Astrocyte (in vitro differentiated cells and primary cell): ENCODE measurements at regions not wholly inside any gene's neighbourhood (a gene's known extent, or its start where the extent isn't known, plus 50 kb on each side); places are given as distances from the start of the nearest gene placed in this dataset.

Source experiments
- DNase-seq: peaks from one replicate; pipeline ENCODE4 v3.0.0-alpha.2; 2010; ENCODE audit warnings: low read depth
- FAIRE-seq: peaks from 2 replicates; lab custom pipeline; 2011; peaks lifted over from hg19 to GRCh38; lab: Jason Lieb, UNC
- H2AFZ ChIP-seq: 2 replicates; pipeline ENCODE4 v1.6.0; 2012; ENCODE audit warnings: low read depth, low read length, inconsistent platforms
- H3K27ac ChIP-seq: 2 replicates; pipeline ENCODE4 v1.5.1; 2011; ENCODE audit warnings: low read depth, low read length, inconsistent platforms
- H3K27me3 ChIP-seq: 2 replicates; pipeline ENCODE4 v1.6.0; 2011; ENCODE audit warnings: low read length, inconsistent platforms; ENCODE audit not compliant: insufficient read depth
- H3K36me3 ChIP-seq: 2 replicates; pipeline ENCODE4 v1.5.1; 2011; ENCODE audit warnings: low read length, inconsistent platforms; ENCODE audit not compliant: insufficient read depth
- H3K4me1 ChIP-seq: 2 replicates; pipeline ENCODE4 v1.5.1; 2011; ENCODE audit warnings: low read length, inconsistent platforms; ENCODE audit not compliant: insufficient read depth
- H3K4me2 ChIP-seq: 2 replicates; pipeline ENCODE4 v1.6.0; 2012; ENCODE audit warnings: low read length, inconsistent platforms
- H3K4me3 ChIP-seq: 2 replicates; pipeline ENCODE4 v1.5.1; 2011; ENCODE audit warnings: low read depth, mild to moderate bottlenecking, low read length, inconsistent platforms; ENCODE audit not compliant: insufficient read depth
- H3K79me2 ChIP-seq: 2 replicates; pipeline ENCODE4 v1.6.0; 2012; ENCODE audit warnings: mild to moderate bottlenecking, low read length, inconsistent platforms; ENCODE audit not compliant: insufficient read depth
- H3K9ac ChIP-seq: 2 replicates; pipeline ENCODE4 v1.6.0; 2012; ENCODE audit warnings: mild to moderate bottlenecking, low read length, inconsistent platforms
- H3K9me3 ChIP-seq: 2 replicates; pipeline ENCODE4 v1.5.1; 2012; ENCODE audit warnings: low read depth, mild to moderate bottlenecking, low read length, inconsistent platforms; ENCODE audit not compliant: insufficient read depth
- H4K20me1 ChIP-seq: 2 replicates; pipeline ENCODE4 v1.6.0; 2012; ENCODE audit warnings: low read length, inconsistent platforms; ENCODE audit not compliant: insufficient read depth
- H3K27ac Mint-ChIP-seq: one replicate; pipeline ENCODE4 v1.8.0; 2021; ENCODE audit warnings: mild to moderate bottlenecking, mixed read lengths; ENCODE audit not compliant: unreplicated experiment
- H3K27me3 Mint-ChIP-seq: one replicate; pipeline ENCODE4 v1.8.0; 2021; ENCODE audit warnings: low read depth, mixed read lengths; ENCODE audit not compliant: unreplicated experiment
- H3K36me3 Mint-ChIP-seq: one replicate; pipeline ENCODE4 v1.8.0; 2021; ENCODE audit warnings: low read depth, mixed read lengths; ENCODE audit not compliant: unreplicated experiment
- H3K4me1 Mint-ChIP-seq: one replicate; pipeline ENCODE4 v1.8.0; 2021; ENCODE audit warnings: low read depth, mixed read lengths; ENCODE audit not compliant: unreplicated experiment
- H3K4me3 Mint-ChIP-seq: one replicate; pipeline ENCODE4 v1.8.0; 2021; ENCODE audit warnings: mild to moderate bottlenecking, moderate library complexity, mixed read lengths; ENCODE audit not compliant: unreplicated experiment
- H3K9me3 Mint-ChIP-seq: one replicate; pipeline ENCODE4 v1.8.0; 2021; ENCODE audit warnings: mild to moderate bottlenecking, mixed read lengths; ENCODE audit not compliant: unreplicated experiment
- EZH2 ChIP-seq: IDR thresholded peaks from 2 replicates; pipeline ENCODE4 v1.6.1; 2012; ENCODE audit warnings: mild to moderate bottlenecking, low read length, inconsistent platforms; ENCODE audit not compliant: insufficient read depth
- TF ChIP-seq, protein P1 (sequence below): IDR thresholded peaks from 2 replicates; pipeline ENCODE4 v1.5.1; 2011; ENCODE audit warnings: low read depth, mild to moderate bottlenecking, inconsistent platforms, low read length, moderate library complexity; ENCODE audit not compliant: insufficient read depth

DNA sequence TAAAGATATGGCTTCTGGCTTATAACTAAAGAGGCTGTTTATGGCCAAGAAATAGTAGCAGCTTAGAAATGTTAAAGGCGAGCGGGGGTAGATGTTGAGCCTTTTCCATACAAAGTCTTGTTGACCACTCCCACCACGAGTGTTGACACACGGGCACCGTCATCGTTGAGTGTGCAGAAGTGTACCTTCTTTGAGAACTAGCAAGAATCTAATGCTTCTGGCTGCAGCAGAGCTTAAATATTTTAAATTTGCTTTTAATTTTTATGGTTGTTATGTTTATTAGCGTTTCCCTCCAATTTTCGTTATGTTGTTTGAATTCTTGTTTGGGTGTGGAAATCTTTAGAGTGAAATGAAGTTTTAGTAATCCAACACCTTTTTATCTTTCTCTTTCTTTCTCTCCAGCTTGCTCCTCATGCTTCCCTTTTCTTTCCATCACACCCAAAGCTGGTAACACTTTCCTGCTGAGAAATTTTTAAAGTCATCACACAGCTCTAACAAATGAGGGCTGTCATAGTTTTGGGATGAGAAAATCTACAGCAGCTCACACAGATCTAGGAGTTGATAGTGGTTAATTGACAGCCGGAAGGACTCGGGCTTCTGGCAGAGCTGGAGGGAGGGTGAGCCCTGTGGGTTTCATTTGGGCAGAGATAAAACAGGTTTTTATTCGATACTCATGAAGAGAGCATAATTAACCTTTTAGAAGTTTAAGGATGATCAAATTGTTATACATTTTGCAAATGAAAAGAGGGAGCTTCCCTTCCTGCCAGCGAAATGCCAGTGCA is 120.1 kb upstream of the ZNF608 start:
- peak overlapping the region; percentile 44 for H3K9ac ChIP-seq
- H3K36me3 ChIP-seq, result no peaks in the 10 kb centered on the region
- DNase-seq (peak; percentile 51), FAIRE-seq (no peak)
- peaks cover 11% of the 10 kb centered on the region for H3K4me1 ChIP-seq
- peak overlapping the region; percentile 60 for H2AFZ ChIP-seq
- H3K9me3 ChIP-seq, result no peaks in the 10 kb centered on the region
- peak overlapping the region; percentile 58 for H3K4me2 ChIP-seq
- H3K27me3 ChIP-seq, result no peaks in the 10 kb centered on the region
- Mint-ChIP-seq H3K36me3 (no peaks in the 10 kb centered on the region), H3K4me1 (peaks cover 33% of the 10 kb centered on the region), H3K4me3 (peak overlapping the region; percentile 70), H3K27me3 (no peaks in the 10 kb centered on the region), H3K27ac (peak overlapping the region; percentile 85), H3K9me3 (peaks cover 4% of the 10 kb centered on the region)
- no peaks in the 10 kb centered on the region for H3K79me2 ChIP-seq
- no peaks in the 10 kb centered on the region for H4K20me1 ChIP-seq
- TF ChIP-seq, protein P1, sequence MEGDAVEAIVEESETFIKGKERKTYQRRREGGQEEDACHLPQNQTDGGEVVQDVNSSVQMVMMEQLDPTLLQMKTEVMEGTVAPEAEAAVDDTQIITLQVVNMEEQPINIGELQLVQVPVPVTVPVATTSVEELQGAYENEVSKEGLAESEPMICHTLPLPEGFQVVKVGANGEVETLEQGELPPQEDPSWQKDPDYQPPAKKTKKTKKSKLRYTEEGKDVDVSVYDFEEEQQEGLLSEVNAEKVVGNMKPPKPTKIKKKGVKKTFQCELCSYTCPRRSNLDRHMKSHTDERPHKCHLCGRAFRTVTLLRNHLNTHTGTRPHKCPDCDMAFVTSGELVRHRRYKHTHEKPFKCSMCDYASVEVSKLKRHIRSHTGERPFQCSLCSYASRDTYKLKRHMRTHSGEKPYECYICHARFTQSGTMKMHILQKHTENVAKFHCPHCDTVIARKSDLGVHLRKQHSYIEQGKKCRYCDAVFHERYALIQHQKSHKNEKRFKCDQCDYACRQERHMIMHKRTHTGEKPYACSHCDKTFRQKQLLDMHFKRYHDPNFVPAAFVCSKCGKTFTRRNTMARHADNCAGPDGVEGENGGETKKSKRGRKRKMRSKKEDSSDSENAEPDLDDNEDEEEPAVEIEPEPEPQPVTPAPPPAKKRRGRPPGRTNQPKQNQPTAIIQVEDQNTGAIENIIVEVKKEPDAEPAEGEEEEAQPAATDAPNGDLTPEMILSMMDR, result no peak
- no peak for TF ChIP-seq EZH2
- no peak overlapping the region for H3K4me3 ChIP-seq
- peak overlapping the region; percentile 66 for H3K27ac ChIP-seq

DNA sequence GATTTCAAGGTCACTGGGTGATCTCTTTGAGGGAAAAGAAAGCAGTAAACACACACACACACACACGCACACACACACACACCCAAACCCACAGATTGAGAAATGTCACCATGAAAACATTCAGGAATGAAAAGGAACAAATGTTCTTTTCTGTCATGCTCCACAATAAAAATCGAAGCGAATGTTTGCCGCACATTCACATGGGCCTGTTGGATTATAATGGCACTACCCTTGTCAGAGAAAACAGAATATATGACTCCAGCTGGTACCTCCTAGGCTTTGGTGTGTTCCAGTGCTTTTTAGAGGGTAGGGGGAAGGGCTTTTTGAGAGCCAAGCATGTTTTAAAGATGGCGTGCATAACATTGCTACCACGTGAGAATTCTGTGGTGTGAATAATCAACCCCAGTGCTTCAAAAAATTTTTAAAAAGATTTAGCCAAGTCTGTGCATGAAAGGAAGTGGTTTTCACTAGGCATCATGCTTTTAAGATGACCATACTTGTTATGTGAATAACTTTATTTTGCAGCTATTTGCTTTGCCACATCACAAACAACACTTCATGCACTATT is 120.8 kb upstream of the ZNF608 start:
- Mint-ChIP-seq H3K4me1 (peaks cover 34% of the 10 kb centered on the region), H3K27ac (peak overlapping the region; percentile 85), H3K9me3 (peaks cover 4% of the 10 kb centered on the region), H3K4me3 (no peak overlapping the region), H3K36me3 (no peaks in the 10 kb centered on the region), H3K27me3 (no peaks in the 10 kb centered on the region)
- H3K9ac ChIP-seq, result peak overlapping the region; percentile 44
- peak overlapping the region; percentile 58 for H3K4me2 ChIP-seq
- no peaks in the 10 kb centered on the region for H3K27me3 ChIP-seq
- no peaks in the 10 kb centered on the region for H3K79me2 ChIP-seq
- no peaks in the 10 kb centered on the region for H3K36me3 ChIP-seq
- H2AFZ ChIP-seq, result peak overlapping the region; percentile 60
- H3K9me3 ChIP-seq, result no peaks in the 10 kb centered on the region
- H4K20me1 ChIP-seq, result no peaks in the 10 kb centered on the region
- H3K4me3 ChIP-seq, result peak overlapping the region; percentile 18
- FAIRE-seq, result peak; percentile 68
- DNase-seq, result peak; percentile 95
- TF ChIP-seq, protein P1, result no peak
- no peak for TF ChIP-seq EZH2
- H3K4me1 ChIP-seq, result peaks cover 11% of the 10 kb centered on the region
- H3K27ac ChIP-seq, result peak overlapping the region; percentile 66

DNA sequence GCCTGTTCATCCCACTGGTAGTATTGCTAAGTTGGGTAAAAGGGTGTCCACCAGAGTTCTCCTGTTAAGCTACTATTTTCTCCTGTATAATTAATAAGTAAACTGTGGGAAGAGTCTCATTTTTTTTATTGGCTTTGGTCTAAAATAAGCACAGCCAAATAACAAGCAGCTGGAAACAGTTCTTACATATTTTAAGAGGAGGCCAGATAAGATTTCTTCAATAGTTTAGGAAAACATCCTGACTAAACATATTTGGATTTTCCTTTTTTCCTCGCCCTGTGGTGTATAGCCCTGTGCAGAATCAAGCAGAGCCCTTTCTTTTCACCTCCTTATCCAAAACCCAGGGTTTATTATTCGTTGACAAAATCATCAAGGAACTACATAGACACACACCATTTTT is 122.2 kb upstream of the ZNF608 start:
- Mint-ChIP-seq H3K9me3 (no peaks in the 10 kb centered on the region), H3K27ac (peak overlapping the region; percentile 17), H3K27me3 (no peaks in the 10 kb centered on the region), H3K4me3 (no peak overlapping the region), H3K4me1 (peaks cover 34% of the 10 kb centered on the region), H3K36me3 (no peaks in the 10 kb centered on the region)
- H3K4me1 ChIP-seq, result peaks cover 11% of the 10 kb centered on the region
- no peak for TF ChIP-seq EZH2
- TF ChIP-seq, protein P1, result no peak
- H3K9ac ChIP-seq, result no peak overlapping the region
- no peak overlapping the region for H3K27ac ChIP-seq
- no peaks in the 10 kb centered on the region for H3K36me3 ChIP-seq
- no peaks in the 10 kb centered on the region for H3K9me3 ChIP-seq
- no peaks in the 10 kb centered on the region for H3K27me3 ChIP-seq
- no peak overlapping the region for H3K4me3 ChIP-seq
- DNase-seq (peak; percentile 38), FAIRE-seq (no peak)
- H4K20me1 ChIP-seq, result no peaks in the 10 kb centered on the region
- no peak overlapping the region for H2AFZ ChIP-seq
- H3K79me2 ChIP-seq, result no peaks in the 10 kb centered on the region
- H3K4me2 ChIP-seq, result no peak overlapping the region
